ENCODE measurements at regions not wholly inside any gene's neighbourhood (a gene's known extent, or its start where the extent isn't known, plus 50 kb on each side); places are given as distances from the start of the nearest gene placed in this dataset.

- DNase-seq (ENCODE audit: extremely low read depth in 1 of 4, low spot score in 3 of 4): no peak
- ATAC-seq: no peak
- no peaks in the 10 kb centered on the region for H4K20me1 ChIP-seq (replicated peaks; ENCODE audit: control insufficient read depth, insufficient read depth, low read length)
- no peak overlapping the region for H3K4me3 ChIP-seq
- intact Hi-C loops (cut with micrococcal nuclease): no loop called here
- in situ Hi-C loops (cut with MboI): no loop called here
- no peak overlapping the region for H2AFZ ChIP-seq (ENCODE audit: low read depth, low read length)
- H3K36me3 ChIP-seq (ENCODE audit: control insufficient read depth, insufficient read depth, low read length): no peaks in the 10 kb centered on the region
- POLR2A ChIA-PET: no interaction called here
- no peaks in the 10 kb centered on the region for H3K27me3 ChIP-seq (ENCODE audit: control insufficient read depth in 2 of 2, insufficient read depth in 2 of 2, low read length in 2 of 2)
- no peaks in the 10 kb centered on the region for H3K9me1 ChIP-seq (ENCODE audit: control insufficient read depth, insufficient read depth, low read length)
- no peak overlapping the region for H3K4me2 ChIP-seq (ENCODE audit: insufficient read depth, low read length)
- no TSS peak for BruUV-seq (replicated peaks)
- no peak overlapping the region for H3K27ac ChIP-seq (ENCODE audit: extremely low read depth, low read depth, low read length)
- WGBS (ENCODE audit: insufficient coverage, low coverage, missing lambda C conversion rate): 0% methylated on average over 1 of the region's 1 CpG
- no peak overlapping the region for H3K9ac ChIP-seq (ENCODE audit: insufficient read depth in 1 of 2, low read depth in 2 of 2, low read length in 2 of 2)
- CTCF ChIA-PET (ENCODE audit: low intra/inter-chr PET ratio): no interaction called here
- TF ChIP-seq CUX1 (CRISPR knock-in tag; IDR thresholded peaks at IDR 0.05) (no peak), ZNF79 (CRISPR knock-in tag; IDR thresholded peaks at IDR 0.05; ENCODE audit: low read depth) (no peak), SNAPC5 (CRISPR knock-in tag; IDR thresholded peaks at IDR 0.05) (no peak), CAMTA2 (CRISPR knock-in tag; conservative IDR thresholded peaks at IDR 0.05) (no peak)
- H3K9me3 ChIP-seq (replicated peaks; ENCODE audit: control insufficient read depth, insufficient read depth, low read depth, low read length): no peaks in the 10 kb centered on the region
- H3K79me2 ChIP-seq (ENCODE audit: control insufficient read depth, insufficient read depth, low read length): no peaks in the 10 kb centered on the region
- H3K4me1 ChIP-seq (replicated peaks in 1 of 2; ENCODE audit: control insufficient read depth in 2 of 2, insufficient read depth in 2 of 2, low read length in 2 of 2): no peaks in the 10 kb centered on the region
- FAIRE-seq: no peak
Observed at GRCh38 chr6:130643361-130643760, 183.8 kb upstream of the SMLR1 start.
